HG03354 (cell line): ENCODE measurements at regions not wholly inside any gene's neighbourhood (a gene's known extent, or its start where the extent isn't known, plus 50 kb on each side); places are given as distances from the start of the nearest gene placed in this dataset.

Experiments used
- ATAC-seq: cut with Tn5 transposase; IDR thresholded peaks from one replicate; pipeline ENCODE4 v1.9.1; 2021; ENCODE audit warnings: mild to moderate bottlenecking; ENCODE audit not compliant: unreplicated experiment, poor library complexity, severe bottlenecking

DNA sequence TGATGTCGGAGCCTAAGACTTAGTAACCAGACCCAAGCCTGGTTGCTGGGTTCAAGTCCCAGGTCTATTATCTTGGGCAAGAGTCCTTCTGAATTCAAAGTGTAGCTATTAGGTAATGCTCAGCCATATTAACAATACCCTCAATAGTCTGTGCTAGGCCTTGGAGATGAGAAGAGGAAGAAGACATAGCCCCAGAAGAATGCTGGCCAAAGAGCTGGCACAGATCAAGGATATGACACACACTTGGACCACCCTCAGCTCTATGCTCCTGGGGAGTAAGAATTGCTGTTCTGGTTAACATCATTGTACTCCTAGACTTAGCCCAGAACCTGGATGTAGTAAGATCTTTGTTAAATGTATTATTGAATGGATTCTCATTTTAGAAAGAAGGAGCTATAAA is 426.7 kb downstream of the CDK5RAP2 start:
- no peak for ATAC-seq

DNA sequence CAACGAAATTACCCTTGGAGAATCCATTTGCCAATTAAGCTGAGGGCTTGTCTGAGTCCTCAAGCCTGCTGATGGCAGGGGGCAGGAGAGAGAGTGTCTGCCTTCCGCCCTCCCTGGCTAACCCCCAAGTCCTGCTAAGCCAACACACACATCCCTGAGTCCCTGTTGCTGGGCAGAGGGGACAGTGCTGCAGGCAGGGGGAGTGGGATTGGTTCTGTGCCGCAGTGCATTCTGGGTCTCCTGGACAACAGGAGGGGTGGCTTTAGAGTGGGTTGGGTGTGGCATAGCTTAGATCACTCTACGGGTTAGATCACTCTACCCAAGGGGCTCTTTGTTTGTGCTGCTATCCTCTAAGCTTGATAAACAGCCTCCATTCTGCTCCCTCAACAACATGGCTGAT is 427.7 kb downstream of the CDK5RAP2 start:
- no peak for ATAC-seq

DNA sequence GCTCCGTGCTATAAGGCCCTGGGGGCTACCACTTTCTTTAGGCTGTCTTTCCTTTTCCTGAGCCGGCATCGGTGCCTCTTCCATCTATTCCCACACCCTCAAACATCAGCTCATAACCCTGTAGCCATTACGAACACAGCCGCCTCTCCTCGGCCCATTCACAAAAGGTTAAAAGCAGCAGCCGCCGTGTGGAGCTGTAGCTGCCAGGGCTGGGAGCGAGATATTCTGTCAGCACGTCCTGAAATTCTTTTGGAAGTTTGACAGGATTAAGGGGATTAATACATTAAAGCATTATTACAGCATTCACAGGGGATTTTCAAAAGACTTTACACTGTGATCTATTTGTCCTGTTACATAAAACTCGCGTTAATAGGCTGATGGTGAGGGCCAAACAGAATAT is 428.2 kb downstream of the CDK5RAP2 start:
- ATAC-seq = no peak

DNA sequence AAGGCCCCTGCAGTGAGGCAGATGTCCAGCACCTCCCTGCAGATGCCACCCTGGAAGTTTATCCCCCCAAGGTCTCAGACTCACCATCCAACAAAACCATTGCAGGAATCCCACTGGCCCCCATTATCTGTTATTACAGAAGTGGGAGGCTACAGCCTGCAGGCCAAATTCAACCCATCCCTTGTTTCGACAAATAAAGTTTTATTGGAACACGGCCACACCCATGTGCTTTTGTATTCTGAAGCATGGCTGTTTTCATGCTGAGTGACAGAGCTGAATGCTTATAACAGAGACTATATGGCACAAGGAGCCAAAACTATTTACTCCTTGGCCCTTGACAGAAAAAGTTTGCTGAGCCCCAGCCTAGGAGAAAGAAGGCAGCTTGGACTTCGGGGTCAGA is 428.8 kb downstream of the CDK5RAP2 start:
- ATAC-seq = no peak

DNA sequence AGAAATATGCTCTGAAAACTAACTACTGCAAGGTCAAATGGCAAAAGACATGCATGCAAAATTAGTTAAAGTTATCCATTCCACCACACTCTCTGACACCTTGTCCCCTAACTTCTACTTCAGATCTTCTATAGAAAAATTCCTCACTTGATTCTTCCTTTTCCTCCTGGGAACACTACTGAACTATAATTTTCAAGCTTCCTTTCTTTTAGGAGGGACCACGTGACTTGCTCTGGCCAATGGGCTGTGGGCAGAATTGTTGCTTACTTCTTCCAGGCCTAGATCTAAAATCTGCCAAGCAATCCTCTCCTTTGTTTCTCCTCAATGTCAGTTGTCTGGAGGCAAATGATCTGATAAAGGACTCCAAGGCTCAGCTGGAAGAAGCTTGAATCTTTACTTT is 441.0 kb downstream of the CDK5RAP2 start:
- ATAC-seq = no peak

DNA sequence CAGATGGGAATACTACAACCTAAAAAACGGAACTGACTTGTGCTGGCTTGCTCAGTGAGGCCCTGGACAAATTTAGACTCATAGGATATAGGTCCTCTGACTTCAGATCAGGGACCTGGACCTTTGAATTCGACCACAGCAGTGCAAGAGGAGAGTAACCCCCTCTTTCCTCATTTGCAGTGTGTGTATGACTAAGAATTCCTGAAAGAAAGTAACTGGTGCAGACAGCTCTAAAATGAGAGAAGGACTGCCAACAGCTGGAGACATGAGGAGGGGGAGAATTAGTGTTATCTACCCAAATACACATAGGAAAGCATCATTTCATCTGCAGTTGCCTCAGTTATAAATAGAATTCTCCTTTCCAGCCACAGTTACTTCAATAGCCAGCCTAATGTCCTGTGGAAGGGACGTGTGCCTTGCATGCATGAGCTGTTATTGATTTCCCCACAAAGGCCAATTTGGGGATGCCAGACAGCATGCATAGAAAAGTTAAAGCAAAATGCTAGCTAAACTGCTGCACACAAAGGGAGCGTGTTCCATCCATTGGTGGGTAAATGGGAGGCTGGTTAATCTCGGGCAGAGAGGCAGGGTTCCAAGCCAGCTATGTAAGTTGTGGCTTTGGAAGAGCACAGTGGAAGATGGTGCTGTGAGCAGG is 442.7 kb downstream of the CDK5RAP2 start:
- no peak for ATAC-seq

DNA sequence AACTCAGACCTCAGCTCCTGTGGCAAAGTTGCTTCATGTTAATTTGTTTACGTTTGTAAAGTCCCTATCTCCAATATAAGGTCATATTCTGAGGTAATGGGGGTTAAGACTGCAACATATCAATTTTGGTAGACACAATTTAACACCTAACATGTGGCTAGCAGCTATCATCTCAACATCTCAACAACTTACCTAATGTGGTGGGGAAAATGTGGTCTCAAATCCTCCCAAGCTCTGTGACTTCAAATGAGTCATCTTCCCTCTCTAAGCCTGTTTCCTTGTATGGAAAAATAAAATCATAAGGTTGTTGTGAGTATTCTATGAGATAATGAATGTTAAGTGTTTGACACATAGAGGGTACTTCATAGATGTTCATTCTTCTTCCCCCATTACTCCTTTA is 443.3 kb downstream of the CDK5RAP2 start:
- no peak for ATAC-seq

DNA sequence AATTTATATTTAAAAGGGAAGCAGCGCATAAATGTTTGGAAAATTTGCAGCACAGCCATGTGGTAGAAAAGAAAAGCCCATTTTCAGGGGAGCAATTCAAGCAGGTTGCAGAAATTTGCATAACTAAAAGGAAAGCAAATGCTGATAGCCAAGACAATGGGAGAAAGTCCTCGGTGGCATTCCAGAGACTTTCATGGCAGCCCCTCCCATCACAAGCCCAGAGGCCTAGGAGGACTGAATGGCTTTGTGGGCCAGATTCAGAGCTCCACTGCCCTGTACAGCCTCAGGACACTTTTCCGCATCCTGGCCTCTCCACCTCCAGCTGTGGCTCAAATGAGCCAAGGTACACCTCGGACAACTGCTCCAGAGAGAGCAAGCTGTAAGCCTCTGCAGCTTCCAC is 462.9 kb downstream of the CDK5RAP2 start:
- ATAC-seq = no peak

DNA sequence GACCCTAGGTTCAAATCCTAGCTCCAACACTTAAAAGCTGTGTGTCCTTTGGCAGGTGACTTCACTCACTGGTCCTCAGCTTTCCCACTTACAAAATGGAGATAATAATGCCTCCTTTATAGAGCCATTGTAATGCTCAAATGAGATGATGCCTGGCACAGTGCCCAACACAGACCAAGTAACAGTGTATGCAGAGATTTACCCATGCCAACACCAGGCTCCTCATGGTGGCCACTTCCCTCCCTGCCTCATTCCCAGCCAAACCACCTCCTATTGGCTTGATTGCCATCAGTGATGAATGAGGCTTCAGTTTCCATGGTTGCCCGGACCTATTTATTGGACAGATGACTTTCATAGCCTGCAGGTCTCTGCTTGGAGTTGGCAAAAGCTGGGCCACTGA is 469.4 kb downstream of the CDK5RAP2 start:
- no peak for ATAC-seq

DNA sequence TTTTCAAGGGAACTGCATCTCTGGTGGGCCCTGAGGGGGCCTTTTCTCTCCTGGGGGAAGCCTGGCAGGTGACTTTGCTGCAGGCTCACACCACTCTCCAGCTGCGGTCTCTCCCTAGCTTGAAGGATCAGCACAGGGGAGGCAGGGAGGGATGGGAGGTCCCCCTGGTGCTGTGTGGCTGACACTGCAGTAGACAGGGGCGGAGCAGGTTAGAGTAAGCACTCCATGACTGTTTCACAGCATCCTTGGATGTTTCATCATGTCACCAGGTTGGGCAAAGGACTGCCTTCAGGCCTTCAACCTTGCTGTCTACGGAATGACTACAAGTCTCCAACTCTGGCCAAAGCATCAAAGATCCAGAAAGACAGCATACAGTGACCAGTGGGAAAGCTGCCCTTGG is 470.7 kb downstream of the CDK5RAP2 start:
- ATAC-seq = no peak

DNA sequence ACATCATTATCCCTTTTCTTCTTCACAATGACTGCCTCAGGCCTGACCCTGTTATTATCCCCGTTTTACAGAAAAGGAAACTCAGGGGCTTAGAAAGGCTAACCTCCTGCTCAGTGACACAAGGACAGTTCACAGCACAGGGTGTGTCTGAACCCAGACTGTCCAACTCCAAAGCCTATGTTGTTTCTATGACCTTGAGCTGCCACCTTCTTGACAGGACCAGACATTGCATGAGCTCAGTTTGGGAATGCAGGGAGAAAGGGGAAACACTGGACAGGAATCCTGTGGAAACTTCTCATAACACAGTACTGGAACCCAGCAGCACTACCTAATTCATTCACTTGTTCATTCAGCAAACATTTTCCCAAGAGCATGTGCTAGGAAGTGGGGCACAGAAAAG is 472.8 kb downstream of the CDK5RAP2 start:
- no peak for ATAC-seq

DNA sequence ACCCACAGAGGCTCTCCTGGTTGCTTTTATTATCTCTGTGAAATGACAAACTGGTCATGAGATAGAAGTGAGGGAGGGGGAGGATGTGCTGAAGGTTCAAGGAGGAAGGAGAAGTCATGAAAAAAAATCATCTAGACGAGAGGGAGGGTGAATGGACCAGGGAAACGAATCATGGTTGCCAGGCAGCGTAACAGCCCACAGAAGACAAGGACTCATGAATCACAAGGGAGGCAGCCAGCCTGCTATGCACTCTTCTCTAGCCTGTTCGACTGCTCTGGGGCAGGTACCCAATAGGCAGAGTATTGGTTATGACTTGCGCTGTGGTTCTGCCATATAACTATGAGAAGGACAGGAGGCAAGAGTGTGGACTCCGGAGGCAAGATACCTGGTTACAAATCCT is 475.2 kb downstream of the CDK5RAP2 start:
- ATAC-seq = no peak

DNA sequence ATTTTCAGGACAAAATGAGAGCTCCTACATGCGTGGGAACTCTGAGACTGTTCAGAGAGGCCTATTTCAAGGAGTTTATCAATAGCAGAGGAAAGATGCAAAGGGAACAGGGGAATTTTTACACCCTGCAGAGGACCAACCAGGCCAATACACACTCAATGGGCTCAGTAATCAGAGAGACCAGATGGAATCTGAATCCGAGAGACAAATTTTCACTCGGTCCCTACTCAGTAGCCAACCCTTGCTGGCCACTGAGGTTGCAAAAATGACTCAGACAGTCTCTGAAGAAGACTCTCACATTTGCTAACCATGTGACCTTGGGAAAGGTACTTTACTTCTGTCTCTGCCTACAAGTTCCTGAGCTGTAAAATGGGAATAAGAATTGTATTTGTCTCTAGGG is 479.4 kb downstream of the CDK5RAP2 start:
- no peak for ATAC-seq

DNA sequence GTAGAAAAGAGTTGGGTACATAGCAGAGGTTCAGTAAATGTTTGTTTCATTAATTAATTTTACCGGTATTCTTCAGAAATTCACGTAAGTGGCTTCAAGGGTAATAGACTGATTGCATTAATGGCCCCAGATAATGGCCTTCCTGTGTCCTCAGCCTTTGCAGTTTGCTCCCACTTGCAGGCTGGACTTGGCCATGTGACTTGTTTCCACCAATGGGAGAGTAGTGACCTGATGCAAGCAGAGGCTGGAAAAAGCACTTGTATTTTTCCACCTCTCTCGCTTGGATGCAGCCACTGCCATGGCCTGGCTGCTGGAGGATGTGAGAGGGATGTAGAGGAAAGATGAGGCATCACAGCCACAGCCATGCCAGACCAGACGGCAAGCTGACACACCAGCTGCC is 480.9 kb downstream of the CDK5RAP2 start:
- no peak for ATAC-seq

DNA sequence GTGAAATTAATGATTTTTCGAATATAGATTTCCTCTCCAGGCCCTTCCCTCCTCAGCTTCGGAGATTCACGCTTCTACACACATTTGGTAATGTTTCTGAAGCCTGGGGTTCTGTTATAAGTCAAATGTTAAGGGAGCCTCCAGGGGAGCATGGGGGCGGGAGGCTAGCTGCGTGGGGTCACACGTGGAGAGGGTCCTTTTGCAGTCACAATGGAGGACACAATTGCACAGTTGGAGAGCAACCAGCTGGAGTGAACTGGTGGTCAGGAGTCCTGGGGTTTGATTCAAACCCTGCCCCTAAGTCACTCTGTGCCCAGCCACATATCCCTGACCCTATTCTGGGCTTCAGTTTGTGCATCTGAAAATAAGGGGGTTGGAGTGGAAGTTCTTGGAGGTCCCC is 481.4 kb downstream of the CDK5RAP2 start:
- ATAC-seq = no peak

DNA sequence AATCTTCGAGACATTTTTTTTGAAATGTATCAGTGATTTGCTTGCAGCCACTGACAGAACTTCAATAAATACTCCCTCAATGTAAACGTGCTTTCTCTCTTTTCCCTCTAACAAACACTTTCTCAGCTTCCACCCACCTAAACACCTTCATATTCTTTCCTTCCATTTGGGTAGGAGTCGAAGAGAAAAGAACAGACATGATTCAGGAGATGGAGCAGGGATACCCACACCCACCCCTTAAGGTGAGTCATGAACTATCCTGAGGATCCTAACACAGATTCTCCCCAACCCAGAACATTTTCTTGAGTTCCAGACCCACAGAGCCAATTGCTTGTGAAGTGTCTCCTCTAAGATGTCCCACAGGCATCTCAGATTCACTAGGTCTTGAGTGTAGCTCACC is 488.8 kb downstream of the CDK5RAP2 start:
- ATAC-seq = no peak

DNA sequence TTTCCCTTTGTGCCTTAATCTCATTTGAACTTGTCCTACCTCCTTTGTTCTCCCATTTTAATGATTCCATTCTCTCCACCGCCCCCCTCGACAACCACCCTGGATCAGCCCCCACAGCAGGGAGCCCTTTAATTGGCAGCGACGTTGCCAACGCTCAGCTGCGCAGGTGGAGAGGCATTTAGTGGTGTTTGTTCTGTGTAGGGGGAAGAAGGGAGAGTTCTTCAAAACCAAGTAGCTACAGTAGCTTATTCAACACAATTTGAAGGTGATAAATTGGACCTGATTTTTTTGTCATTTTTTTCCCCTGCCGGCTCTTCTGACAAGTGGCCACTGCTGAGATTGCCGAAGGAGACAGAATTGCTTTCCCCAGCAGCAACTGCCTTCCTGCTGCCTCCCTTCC is 499.1 kb downstream of the CDK5RAP2 start:
- no peak for ATAC-seq

DNA sequence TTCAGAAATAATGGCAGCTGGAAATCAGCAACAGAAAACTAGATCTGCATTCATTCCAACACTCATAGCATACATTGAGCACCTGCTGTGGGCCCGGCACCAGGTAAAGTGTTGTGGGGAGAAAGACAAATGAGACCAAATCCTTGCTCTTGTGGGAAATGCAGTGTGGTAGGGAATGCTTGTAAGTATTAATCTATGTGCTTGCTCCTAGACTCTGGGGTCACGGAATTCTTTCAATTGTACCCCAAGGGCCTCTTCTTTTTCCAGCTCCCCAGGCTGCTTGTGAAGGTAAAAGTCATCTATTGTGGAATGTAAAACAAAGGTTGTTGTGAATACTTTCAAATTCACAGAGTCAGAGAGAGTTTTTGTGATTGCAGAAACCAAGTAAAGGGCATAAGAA is 501.9 kb downstream of the CDK5RAP2 start:
- ATAC-seq = no peak

DNA sequence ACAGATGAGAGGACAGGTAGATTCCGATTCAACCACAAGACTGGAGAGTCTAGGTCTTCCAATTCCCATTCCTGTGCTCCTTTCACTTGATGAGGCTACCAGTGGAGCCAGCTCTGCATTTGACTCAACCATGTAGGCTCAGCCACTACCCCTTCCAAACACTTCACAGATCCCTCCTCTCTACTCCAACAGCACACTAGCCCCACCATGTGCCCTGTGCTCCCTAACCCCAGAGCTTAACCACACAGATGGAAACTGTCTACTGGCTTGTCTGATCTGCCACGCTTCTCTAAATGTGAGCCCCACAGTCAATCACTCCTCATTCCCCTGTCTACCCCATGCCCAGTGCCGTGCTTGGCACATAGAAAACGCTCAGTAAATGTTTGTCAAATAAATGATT is 508.2 kb downstream of the CDK5RAP2 start:
- no peak for ATAC-seq

DNA sequence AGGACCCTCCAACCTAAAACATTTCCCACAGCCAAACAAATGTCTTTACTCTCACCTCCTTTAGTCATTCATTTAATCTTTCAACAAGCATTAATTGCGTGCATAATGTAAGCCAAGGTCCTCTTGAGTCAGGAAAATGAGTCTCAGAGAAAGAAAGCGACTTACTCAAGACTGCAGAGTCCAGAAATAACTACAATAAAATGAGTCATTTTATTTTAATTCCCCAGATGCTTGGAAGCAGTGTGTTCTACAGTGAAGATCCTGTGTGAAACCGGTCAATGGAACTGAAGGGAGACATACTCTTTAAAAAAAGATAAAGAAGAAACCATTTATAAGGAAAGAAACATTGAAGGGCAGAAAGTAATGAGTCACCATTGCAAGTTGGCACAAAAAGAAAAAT is 513.7 kb downstream of the CDK5RAP2 start:
- ATAC-seq = no peak

DNA sequence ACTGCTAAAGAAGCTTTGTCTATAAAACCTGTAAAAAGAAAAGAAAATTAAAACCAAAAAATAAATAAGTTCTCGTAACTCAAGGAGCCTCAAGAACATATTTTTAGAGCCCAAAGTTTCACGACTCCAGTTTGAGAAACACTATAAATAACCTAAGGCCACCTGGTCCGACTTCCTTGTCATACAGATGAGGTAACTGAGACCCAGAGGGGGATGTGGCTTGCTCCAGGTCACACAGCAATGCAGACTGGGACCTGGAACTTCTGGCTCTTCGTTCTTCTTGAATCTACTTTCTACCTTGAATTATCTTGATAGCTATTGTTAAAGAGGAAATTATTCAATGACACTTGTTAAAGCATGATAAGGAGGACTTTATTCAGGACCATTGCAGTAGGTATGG is 514.8 kb downstream of the CDK5RAP2 start:
- no peak for ATAC-seq

DNA sequence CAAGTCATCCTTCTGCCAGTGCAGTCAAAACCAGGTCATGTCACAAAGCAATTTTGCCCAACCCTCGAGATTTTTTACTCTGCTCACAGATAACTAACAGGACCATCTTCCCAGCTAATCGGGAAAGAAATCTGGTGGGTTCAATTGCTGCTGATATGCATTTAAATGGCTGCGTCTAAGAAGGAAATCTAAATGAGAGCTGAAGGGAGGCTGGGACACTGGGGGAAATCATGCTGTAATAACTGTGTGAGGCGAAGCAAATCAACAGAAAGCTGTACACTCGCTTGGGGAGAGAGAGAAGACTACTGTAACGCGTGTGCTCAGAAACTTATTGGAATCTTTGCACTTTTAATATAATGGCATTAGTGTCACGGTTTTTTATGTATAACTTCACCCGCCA is 535.0 kb downstream of the CDK5RAP2 start:
- no peak for ATAC-seq
